Hepatic stellate cell (primary cell): ENCODE measurements at regions not wholly inside any gene's neighbourhood (a gene's known extent, or its start where the extent isn't known, plus 50 kb on each side); places are given as distances from the start of the nearest gene placed in this dataset.

Source experiments
- DNase-seq: peaks from one replicate; pipeline ENCODE4 v3.0.0; 2011; ENCODE audit warnings: low spot score

- no peak for DNase-seq
These were observed 148.1 kb downstream of the PPARGC1A start for GRCh38 chr4:23741681-23742191.

GRCh38 chr4:23737571-23737970, 152.3 kb downstream of the PPARGC1A start:
- no peak for DNase-seq

- DNase-seq = no peak
These were observed 153.4 kb downstream of the PPARGC1A start for GRCh38 chr4:23736466-23736865.

GRCh38 chr4:23734000-23734399, 155.8 kb downstream of the PPARGC1A start:
- no peak for DNase-seq

GRCh38 chr4:23733476-23733875, 156.4 kb downstream of the PPARGC1A start:
- DNase-seq = no peak

GRCh38 chr4:23730998-23731397, 158.8 kb downstream of the PPARGC1A start:
- DNase-seq = no peak

GRCh38 chr4:23728971-23729370, 160.9 kb downstream of the PPARGC1A start:
- DNase-seq = no peak

GRCh38 chr4:23728393-23728792, 161.5 kb downstream of the PPARGC1A start:
- peak; percentile 54 for DNase-seq

- no peak for DNase-seq
These were observed 169.3 kb downstream of the PPARGC1A start for GRCh38 chr4:23720556-23720955.

- DNase-seq = no peak
These were observed 171.4 kb downstream of the PPARGC1A start for GRCh38 chr4:23718435-23718834.

GRCh38 chr4:23717528-23718248, 172.2 kb downstream of the PPARGC1A start:
- DNase-seq = peak; percentile 45

GRCh38 chr4:23710298-23710697, 179.5 kb downstream of the PPARGC1A start:
- no peak for DNase-seq

GRCh38 chr4:23707652-23708026, 182.2 kb downstream of the PPARGC1A start:
- DNase-seq = no peak

GRCh38 chr4:23706972-23707651, 182.7 kb downstream of the PPARGC1A start:
- no peak for DNase-seq

- DNase-seq = no peak
These were observed 189.7 kb downstream of the PPARGC1A start for GRCh38 chr4:23700197-23700596.

GRCh38 chr4:23697722-23698121, 192.1 kb downstream of the PPARGC1A start:
- DNase-seq = no peak

GRCh38 chr4:23697001-23697528, 192.8 kb downstream of the PPARGC1A start:
- no peak for DNase-seq

- DNase-seq = no peak
These were observed 203.5 kb downstream of the PPARGC1A start for GRCh38 chr4:23686169-23686897.

- no peak for DNase-seq
These were observed 204.4 kb downstream of the PPARGC1A start for GRCh38 chr4:23685471-23685870.

- DNase-seq = no peak
These were observed 209.0 kb downstream of the PPARGC1A start for GRCh38 chr4:23680671-23681518.

- no peak for DNase-seq
These were observed 215.2 kb downstream of the PPARGC1A start for GRCh38 chr4:23674694-23675093.

- DNase-seq = no peak
These were observed 222.2 kb downstream of the PPARGC1A start for GRCh38 chr4:23667659-23668058.
